ENCODE measurements at regions not wholly inside any gene's neighbourhood (a gene's known extent, or its start where the extent isn't known, plus 50 kb on each side); places are given as distances from the start of the nearest gene placed in this dataset.

- no peak for TF ChIP-seq RXRA (IDR thresholded peaks at IDR 0.05; ENCODE audit: borderline replicate concordance, low read depth)
- no peak for TF ChIP-seq FOSL2 (IDR thresholded peaks at IDR 0.05; ENCODE audit: borderline replicate concordance, low read depth)
- TF ChIP-seq RFX5 (IDR thresholded peaks at IDR 0.05; ENCODE audit: low read length): no peak
- no peak for TF ChIP-seq NRF1 (IDR thresholded peaks at IDR 0.05; ENCODE audit: low read depth, low read length)
Observed at GRCh38 chr3:61420136-61420759, 141.1 kb upstream of the PTPRG start (continued).

DNA sequence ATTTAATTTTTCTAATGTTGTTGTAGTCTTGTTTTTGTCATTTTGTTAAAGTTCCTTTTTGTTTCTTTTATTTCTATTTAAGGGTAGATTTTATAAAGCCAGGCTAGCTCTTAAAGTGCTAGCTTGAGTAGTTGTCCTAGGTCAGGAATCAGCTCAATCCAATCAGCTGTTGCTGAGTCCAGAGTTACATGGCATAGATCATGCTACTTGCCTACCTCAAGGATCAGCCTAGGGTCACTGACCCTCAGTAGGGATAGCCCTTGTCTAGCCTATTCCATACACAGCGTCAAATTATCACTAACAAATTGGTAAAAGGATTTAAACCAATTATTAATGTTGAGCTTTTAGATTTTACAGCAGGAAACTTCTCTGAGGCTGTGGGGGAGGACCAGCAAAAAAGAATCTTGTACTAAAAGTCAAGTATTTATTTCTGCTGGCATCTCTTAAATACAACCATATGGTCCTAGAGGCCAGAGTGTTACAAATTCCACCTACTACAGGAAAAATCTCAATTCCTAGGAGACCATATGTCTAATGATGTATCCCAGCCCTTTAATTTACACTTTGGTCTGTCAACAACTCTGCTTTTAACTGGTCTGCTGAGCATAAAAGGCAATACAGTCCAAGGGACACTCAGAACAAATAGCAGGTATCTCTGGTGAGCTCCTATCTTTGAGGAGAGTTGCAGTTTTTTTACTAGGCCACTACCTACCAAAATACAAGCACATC lies 138.3 kb upstream of the PTPRG start:
- Histone ChIP-seq H3K9ac (no peak overlapping the region), H3K36me3 (replicated peaks in 1 of 2; ENCODE audit: control insufficient read depth in 1 of 2, insufficient read depth in 2 of 2, low read length in 1 of 2) (no peaks in the 10 kb centered on the region), H3K27me3 (ENCODE audit: insufficient read depth) (no peaks in the 10 kb centered on the region), H3K4me3 (ENCODE audit: low read depth in 2 of 2, low read length in 1 of 2) (no peak overlapping the region), H3F3A (replicated peaks; ENCODE audit: insufficient read depth) (no peaks in the 10 kb centered on the region), H3K4me1 (ENCODE audit: control insufficient read depth in 1 of 2, insufficient read depth in 2 of 2, low read depth in 1 of 2, low read length in 1 of 2) (no peaks in the 10 kb centered on the region), H3K9me3 (no peaks in the 10 kb centered on the region), H3K79me2 (ENCODE audit: insufficient read depth) (no peaks in the 10 kb centered on the region), H4K20me1 (ENCODE audit: insufficient read depth) (no peaks in the 10 kb centered on the region), H3K27ac (ENCODE audit: low read depth in 2 of 2, low read length in 1 of 2) (no peak overlapping the region), H3K9me2 (no peaks in the 10 kb centered on the region), H2AFZ (ENCODE audit: low read depth) (no peak overlapping the region), H3K4me2 (no peak overlapping the region)
- WGBS (ENCODE audit: low lambda C conversion rate): 33% methylated on average over 1 of the region's 1 CpG
- CTCF ChIA-PET: interaction anchor here (0.7 to 1.2 kb wide), 2 partner anchors 15 to 42 kb away, joined by 3 read pairs; no protein-coding TSS in a partner anchor
- TF ChIP-seq FOXJ3 (CRISPR knock-in tag; IDR thresholded peaks at IDR 0.05) (no peak), JUND (IDR thresholded peaks at IDR 0.05) (no peak), RFX5 (IDR thresholded peaks at IDR 0.05; ENCODE audit: low read length) (no peak), RAD21 (IDR thresholded peaks at IDR 0.05; ENCODE audit: low read length) (no peak), NFIC (IDR thresholded peaks at IDR 0.05; ENCODE audit: borderline replicate concordance) (no peak)
- POLR2A ChIA-PET: no interaction called here
- DNase-seq: no peak

DNA sequence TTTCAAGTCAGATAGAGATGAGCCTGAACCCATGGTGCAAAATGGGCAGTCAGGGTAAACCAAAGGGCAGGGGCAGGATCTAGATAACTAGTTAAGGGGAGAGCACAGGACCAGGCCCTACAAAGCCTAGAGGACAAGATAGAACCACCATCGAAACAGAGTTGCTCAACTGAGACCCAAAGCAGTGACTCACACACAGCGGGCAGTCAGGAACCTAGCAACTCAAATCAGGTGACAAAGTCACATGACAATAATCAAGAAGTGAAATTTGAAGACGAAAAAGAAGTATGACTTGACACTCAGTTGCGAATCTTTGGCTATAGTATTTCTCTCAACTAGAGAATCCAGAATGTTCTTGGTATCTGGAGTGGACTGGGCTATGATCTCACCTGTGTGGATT lies 136.0 kb upstream of the PTPRG start:
- no peaks in the 10 kb centered on the region for H3F3A ChIP-seq (replicated peaks; ENCODE audit: insufficient read depth)
- no peaks in the 10 kb centered on the region for H3K27me3 ChIP-seq (ENCODE audit: insufficient read depth)
- no peak overlapping the region for H3K9ac ChIP-seq
- no peak for TF ChIP-seq TCF12 (IDR thresholded peaks at IDR 0.05)
- TF ChIP-seq, protein P1, sequence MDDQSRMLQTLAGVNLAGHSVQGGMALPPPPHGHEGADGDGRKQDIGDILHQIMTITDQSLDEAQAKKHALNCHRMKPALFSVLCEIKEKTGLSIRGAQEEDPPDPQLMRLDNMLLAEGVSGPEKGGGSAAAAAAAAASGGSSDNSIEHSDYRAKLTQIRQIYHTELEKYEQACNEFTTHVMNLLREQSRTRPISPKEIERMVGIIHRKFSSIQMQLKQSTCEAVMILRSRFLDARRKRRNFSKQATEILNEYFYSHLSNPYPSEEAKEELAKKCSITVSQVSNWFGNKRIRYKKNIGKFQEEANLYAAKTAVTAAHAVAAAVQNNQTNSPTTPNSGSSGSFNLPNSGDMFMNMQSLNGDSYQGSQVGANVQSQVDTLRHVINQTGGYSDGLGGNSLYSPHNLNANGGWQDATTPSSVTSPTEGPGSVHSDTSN (IDR thresholded peaks at IDR 0.05): no peak
- no peak for TF ChIP-seq NRF1 (IDR thresholded peaks at IDR 0.05; ENCODE audit: low read depth, low read length)
- TF ChIP-seq MXI1 (IDR thresholded peaks at IDR 0.05; ENCODE audit: low read depth, low read length): no peak
- TF ChIP-seq CHD2 (IDR thresholded peaks at IDR 0.05; ENCODE audit: low read length, partially characterized antibody): no peak
- no peak for TF ChIP-seq TEAD4 (IDR thresholded peaks at IDR 0.05; ENCODE audit: borderline replicate concordance, insufficient read depth)
- TF ChIP-seq ELF1 (IDR thresholded peaks at IDR 0.05): no peak
- no peak for TF ChIP-seq RXRA (IDR thresholded peaks at IDR 0.05; ENCODE audit: borderline replicate concordance, low read depth)
- TF ChIP-seq, protein P2, sequence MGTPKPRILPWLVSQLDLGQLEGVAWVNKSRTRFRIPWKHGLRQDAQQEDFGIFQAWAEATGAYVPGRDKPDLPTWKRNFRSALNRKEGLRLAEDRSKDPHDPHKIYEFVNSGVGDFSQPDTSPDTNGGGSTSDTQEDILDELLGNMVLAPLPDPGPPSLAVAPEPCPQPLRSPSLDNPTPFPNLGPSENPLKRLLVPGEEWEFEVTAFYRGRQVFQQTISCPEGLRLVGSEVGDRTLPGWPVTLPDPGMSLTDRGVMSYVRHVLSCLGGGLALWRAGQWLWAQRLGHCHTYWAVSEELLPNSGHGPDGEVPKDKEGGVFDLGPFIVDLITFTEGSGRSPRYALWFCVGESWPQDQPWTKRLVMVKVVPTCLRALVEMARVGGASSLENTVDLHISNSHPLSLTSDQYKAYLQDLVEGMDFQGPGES (IDR thresholded peaks at IDR 0.05; ENCODE audit: low read depth, low read length): no peak
- TF ChIP-seq SMC3 (IDR thresholded peaks at IDR 0.05; ENCODE audit: low read depth, low read length): no peak
- TF ChIP-seq POLR2AphosphoS5 (IDR thresholded peaks at IDR 0.05; ENCODE audit: low read depth, low read length): no peak
- TF ChIP-seq EP300 (IDR thresholded peaks at IDR 0.05; ENCODE audit: borderline replicate concordance in 1 of 2, low read depth in 1 of 2, low read length in 1 of 2): no peak
- no peak for TF ChIP-seq GABPA (IDR thresholded peaks at IDR 0.05; ENCODE audit: low read depth)
- no peak for TF ChIP-seq RCOR1 (IDR thresholded peaks at IDR 0.05; ENCODE audit: low read length)
- no peaks in the 10 kb centered on the region for H4K20me1 ChIP-seq (ENCODE audit: insufficient read depth)
- H3K4me1 ChIP-seq (ENCODE audit: control insufficient read depth in 1 of 2, insufficient read depth in 2 of 2, low read depth in 1 of 2, low read length in 1 of 2): no peaks in the 10 kb centered on the region
- no peaks in the 10 kb centered on the region for H3K9me3 ChIP-seq
- H3K27ac ChIP-seq (ENCODE audit: low read depth in 2 of 2, low read length in 1 of 2): no peak overlapping the region
- H2AFZ ChIP-seq (ENCODE audit: low read depth): no peak overlapping the region
- POLR2A ChIA-PET: no interaction called here
- DNase-seq: no peak
- 57% methylated on average over 4 of the region's 4 CpGs for WGBS (ENCODE audit: low lambda C conversion rate)
- H3K4me2 ChIP-seq: no peak overlapping the region
- H3K79me2 ChIP-seq (ENCODE audit: insufficient read depth): no peaks in the 10 kb centered on the region
- no peak overlapping the region for H3K4me3 ChIP-seq (ENCODE audit: low read depth in 2 of 2, low read length in 1 of 2)
- CTCF ChIA-PET: no interaction called here
- H3K36me3 ChIP-seq (replicated peaks in 1 of 2; ENCODE audit: control insufficient read depth in 1 of 2, insufficient read depth in 2 of 2, low read length in 1 of 2): no peaks in the 10 kb centered on the region
- H3K9me2 ChIP-seq: no peaks in the 10 kb centered on the region
